ENCODE measurements at regions not wholly inside any gene's neighbourhood (a gene's known extent, or its start where the extent isn't known, plus 50 kb on each side); places are given as distances from the start of the nearest gene placed in this dataset.

DNA sequence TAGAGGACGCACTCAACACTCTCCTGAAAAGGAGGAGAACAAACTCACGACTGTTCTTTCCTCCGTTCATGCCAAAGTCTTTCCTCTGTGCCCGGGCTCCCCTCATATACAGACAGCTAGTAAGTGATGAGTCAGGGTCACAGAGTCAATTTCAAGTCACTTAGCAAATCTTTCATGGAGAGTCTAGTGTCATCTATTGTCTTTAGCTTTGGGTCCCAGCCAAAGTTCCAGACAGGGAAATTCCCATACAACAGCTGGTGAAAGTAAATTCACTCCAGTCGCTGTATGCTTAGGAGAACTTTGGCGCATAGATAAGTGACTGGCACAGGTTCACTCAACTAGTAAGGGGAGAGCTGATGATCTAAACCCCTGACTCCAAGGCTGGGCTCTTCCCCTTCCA, 226.5 kb downstream of the MID1 start:
- H3K9me3 ChIP-seq: no peaks in the 10 kb centered on the region
- H3K4me3 ChIP-seq: no peak overlapping the region
- no peaks in the 10 kb centered on the region for H3K36me3 ChIP-seq
- no peak for ATAC-seq
- no peaks in the 10 kb centered on the region for H3K27me3 ChIP-seq
- no peaks in the 10 kb centered on the region for H3K4me1 ChIP-seq
- H3K27ac ChIP-seq: no peak overlapping the region
- TF ChIP-seq POLR2AphosphoS5 (IDR thresholded peaks at IDR 0.05) (no peak), EP300 (IDR thresholded peaks at IDR 0.05) (no peak), POLR2A (IDR thresholded peaks at IDR 0.05) (no peak)
- TF ChIP-seq, protein P1, sequence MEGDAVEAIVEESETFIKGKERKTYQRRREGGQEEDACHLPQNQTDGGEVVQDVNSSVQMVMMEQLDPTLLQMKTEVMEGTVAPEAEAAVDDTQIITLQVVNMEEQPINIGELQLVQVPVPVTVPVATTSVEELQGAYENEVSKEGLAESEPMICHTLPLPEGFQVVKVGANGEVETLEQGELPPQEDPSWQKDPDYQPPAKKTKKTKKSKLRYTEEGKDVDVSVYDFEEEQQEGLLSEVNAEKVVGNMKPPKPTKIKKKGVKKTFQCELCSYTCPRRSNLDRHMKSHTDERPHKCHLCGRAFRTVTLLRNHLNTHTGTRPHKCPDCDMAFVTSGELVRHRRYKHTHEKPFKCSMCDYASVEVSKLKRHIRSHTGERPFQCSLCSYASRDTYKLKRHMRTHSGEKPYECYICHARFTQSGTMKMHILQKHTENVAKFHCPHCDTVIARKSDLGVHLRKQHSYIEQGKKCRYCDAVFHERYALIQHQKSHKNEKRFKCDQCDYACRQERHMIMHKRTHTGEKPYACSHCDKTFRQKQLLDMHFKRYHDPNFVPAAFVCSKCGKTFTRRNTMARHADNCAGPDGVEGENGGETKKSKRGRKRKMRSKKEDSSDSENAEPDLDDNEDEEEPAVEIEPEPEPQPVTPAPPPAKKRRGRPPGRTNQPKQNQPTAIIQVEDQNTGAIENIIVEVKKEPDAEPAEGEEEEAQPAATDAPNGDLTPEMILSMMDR (IDR thresholded peaks at IDR 0.05): no peak
- 8 to 68% methylated on average over 2 to 4 of the region's 6 CpGs for WGBS, 2 donors (ENCODE audit: low coverage in 1 of 2)

DNA sequence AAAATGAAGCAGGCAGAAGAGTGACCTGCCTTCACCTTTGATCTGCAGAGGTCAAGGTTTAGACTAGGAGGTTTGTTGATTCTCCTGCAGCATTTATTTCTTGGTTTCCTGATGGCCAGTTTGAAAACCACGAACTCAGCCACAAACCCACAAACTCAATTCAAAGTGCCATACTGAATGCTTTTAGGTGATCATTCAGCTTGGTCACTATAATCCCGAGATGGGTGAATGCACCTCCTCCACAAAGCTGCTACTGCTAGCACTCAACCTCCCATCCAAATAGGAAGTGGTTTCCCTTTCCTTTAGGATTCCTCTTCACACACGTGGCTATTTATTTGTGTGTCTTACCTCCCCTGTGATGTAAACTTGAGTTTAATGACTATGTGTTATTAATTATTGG, 225.2 kb downstream of the MID1 start:
- WGBS, 2 donors (ENCODE audit: low coverage in 1 of 2): 50 to 61% methylated on average over 2 to 3 of the region's 3 CpGs
- no peaks in the 10 kb centered on the region for H3K36me3 ChIP-seq
- ATAC-seq: no peak
- H3K9me3 ChIP-seq: no peaks in the 10 kb centered on the region
- H3K27me3 ChIP-seq: no peaks in the 10 kb centered on the region
- no peak overlapping the region for H3K4me3 ChIP-seq
- no peaks in the 10 kb centered on the region for H3K4me1 ChIP-seq
- TF ChIP-seq, protein P1 (IDR thresholded peaks at IDR 0.05): no peak
- TF ChIP-seq POLR2A (IDR thresholded peaks at IDR 0.05): no peak
- no peak for TF ChIP-seq POLR2AphosphoS5 (IDR thresholded peaks at IDR 0.05)
- no peak for TF ChIP-seq EP300 (IDR thresholded peaks at IDR 0.05)
- H3K27ac ChIP-seq: no peak overlapping the region
